ENCODE measurements at regions not wholly inside any gene's neighbourhood (a gene's known extent, or its start where the extent isn't known, plus 50 kb on each side); places are given as distances from the start of the nearest gene placed in this dataset.

- H3K36me3 ChIP-seq (ENCODE audit: control insufficient read depth, insufficient read depth, low read length) = no peaks in the 10 kb centered on the region
- DNase-seq (ENCODE audit: low read depth in 4 of 6, low spot score in 6 of 6) = no peak
- H3K4me1 ChIP-seq (ENCODE audit: control insufficient read depth, insufficient read depth, low read length) = no peaks in the 10 kb centered on the region
- no peaks in the 10 kb centered on the region for H3K27me3 ChIP-seq (ENCODE audit: control insufficient read depth, insufficient read depth, low read length)
- no peak overlapping the region for H3K4me3 ChIP-seq (ENCODE audit: low read depth, low read length)
- no peak overlapping the region for H3K27ac ChIP-seq (ENCODE audit: low read depth, low read length)
- no peaks in the 10 kb centered on the region for H3K9me3 ChIP-seq (ENCODE audit: control insufficient read depth, insufficient read depth, low read length)
Measured at GRCh38 chr13:57511603-57512002, 119.9 kb upstream of the PCDH17 start.

- H3K4me3 ChIP-seq (ENCODE audit: low read depth, low read length) = no peak overlapping the region
- whole genome bisulfite sequencing (ENCODE audit: insufficient coverage) = 86% methylated on average over 1 of the region's 1 CpG
- H3K9me3 ChIP-seq (ENCODE audit: control insufficient read depth, insufficient read depth, low read length) = no peaks in the 10 kb centered on the region
- H3K4me1 ChIP-seq (ENCODE audit: control insufficient read depth, insufficient read depth, low read length) = no peaks in the 10 kb centered on the region
- no peaks in the 10 kb centered on the region for H3K36me3 ChIP-seq (ENCODE audit: control insufficient read depth, insufficient read depth, low read length)
- no peaks in the 10 kb centered on the region for H3K27me3 ChIP-seq (ENCODE audit: control insufficient read depth, insufficient read depth, low read length)
- no peak overlapping the region for H3K27ac ChIP-seq (ENCODE audit: low read depth, low read length)
- DNase-seq (ENCODE audit: low read depth in 4 of 6, low spot score in 6 of 6) = no peak
Measured at GRCh38 chr13:57527114-57527735, 104.3 kb upstream of the PCDH17 start.

- DNase-seq (ENCODE audit: low read depth in 4 of 6, low spot score in 6 of 6) = no peak
- no peaks in the 10 kb centered on the region for H3K27me3 ChIP-seq (ENCODE audit: control insufficient read depth, insufficient read depth, low read length)
- no peak overlapping the region for H3K4me3 ChIP-seq (ENCODE audit: low read depth, low read length)
- no peaks in the 10 kb centered on the region for H3K4me1 ChIP-seq (ENCODE audit: control insufficient read depth, insufficient read depth, low read length)
- H3K27ac ChIP-seq (ENCODE audit: low read depth, low read length) = no peak overlapping the region
- H3K9me3 ChIP-seq (ENCODE audit: control insufficient read depth, insufficient read depth, low read length) = peaks cover 1% of the 10 kb centered on the region
- no peaks in the 10 kb centered on the region for H3K36me3 ChIP-seq (ENCODE audit: control insufficient read depth, insufficient read depth, low read length)
Measured at GRCh38 chr13:57531256-57531655, 100.3 kb upstream of the PCDH17 start.

GRCh38 chr13:57546942-57547341, 84.6 kb upstream of the PCDH17 start:
- Histone ChIP-seq H3K27ac (ENCODE audit: low read depth, low read length) (no peak overlapping the region), H3K27me3 (ENCODE audit: control insufficient read depth, insufficient read depth, low read length) (no peaks in the 10 kb centered on the region), H3K4me1 (ENCODE audit: control insufficient read depth, insufficient read depth, low read length) (no peaks in the 10 kb centered on the region), H3K36me3 (ENCODE audit: control insufficient read depth, insufficient read depth, low read length) (no peaks in the 10 kb centered on the region), H3K4me3 (ENCODE audit: low read depth, low read length) (no peak overlapping the region), H3K9me3 (ENCODE audit: control insufficient read depth, insufficient read depth, low read length) (no peaks in the 10 kb centered on the region)
- no peak for DNase-seq (ENCODE audit: low read depth in 4 of 6, low spot score in 6 of 6)

GRCh38 chr13:57552437-57552836, 79.1 kb upstream of the PCDH17 start:
- Histone ChIP-seq H3K4me3 (ENCODE audit: low read depth, low read length) (no peak overlapping the region), H3K36me3 (ENCODE audit: control insufficient read depth, insufficient read depth, low read length) (no peaks in the 10 kb centered on the region), H3K4me1 (ENCODE audit: control insufficient read depth, insufficient read depth, low read length) (no peaks in the 10 kb centered on the region), H3K27ac (ENCODE audit: low read depth, low read length) (no peak overlapping the region), H3K27me3 (ENCODE audit: control insufficient read depth, insufficient read depth, low read length) (no peaks in the 10 kb centered on the region), H3K9me3 (ENCODE audit: control insufficient read depth, insufficient read depth, low read length) (no peaks in the 10 kb centered on the region)
- no peak for DNase-seq (ENCODE audit: low read depth in 4 of 6, low spot score in 6 of 6)
- WGBS (ENCODE audit: insufficient coverage) = 65% methylated on average over 2 of the region's 3 CpGs

GRCh38 chr13:57553932-57554331, 77.6 kb upstream of the PCDH17 start:
- no peak for DNase-seq (ENCODE audit: low read depth in 4 of 6, low spot score in 6 of 6)
- no CpG with 5 or more reads among the region's 1 CpG for WGBS (ENCODE audit: insufficient coverage)
- no peak overlapping the region for H3K27ac ChIP-seq (ENCODE audit: low read depth, low read length)
- no peaks in the 10 kb centered on the region for H3K9me3 ChIP-seq (ENCODE audit: control insufficient read depth, insufficient read depth, low read length)
- H3K4me3 ChIP-seq (ENCODE audit: low read depth, low read length) = no peak overlapping the region
- no peaks in the 10 kb centered on the region for H3K27me3 ChIP-seq (ENCODE audit: control insufficient read depth, insufficient read depth, low read length)
- no peaks in the 10 kb centered on the region for H3K36me3 ChIP-seq (ENCODE audit: control insufficient read depth, insufficient read depth, low read length)
- H3K4me1 ChIP-seq (ENCODE audit: control insufficient read depth, insufficient read depth, low read length) = no peaks in the 10 kb centered on the region

- H3K27ac ChIP-seq (ENCODE audit: low read depth, low read length) = no peak overlapping the region
- no peaks in the 10 kb centered on the region for H3K27me3 ChIP-seq (ENCODE audit: control insufficient read depth, insufficient read depth, low read length)
- peak in 3 of 6 donors; percentile 10 to 64 (median 37) for DNase-seq (ENCODE audit: low read depth in 4 of 6, low spot score in 6 of 6)
- no peaks in the 10 kb centered on the region for H3K36me3 ChIP-seq (ENCODE audit: control insufficient read depth, insufficient read depth, low read length)
- no peaks in the 10 kb centered on the region for H3K9me3 ChIP-seq (ENCODE audit: control insufficient read depth, insufficient read depth, low read length)
- WGBS (ENCODE audit: insufficient coverage) = 30% methylated on average over 2 of the region's 4 CpGs
- H3K4me3 ChIP-seq (ENCODE audit: low read depth, low read length) = no peak overlapping the region
- H3K4me1 ChIP-seq (ENCODE audit: control insufficient read depth, insufficient read depth, low read length) = no peaks in the 10 kb centered on the region
Measured at GRCh38 chr13:57558051-57558467, 73.5 kb upstream of the PCDH17 start.

- no peaks in the 10 kb centered on the region for H3K9me3 ChIP-seq (ENCODE audit: control insufficient read depth, insufficient read depth, low read length)
- H3K27me3 ChIP-seq (ENCODE audit: control insufficient read depth, insufficient read depth, low read length) = no peaks in the 10 kb centered on the region
- H3K27ac ChIP-seq (ENCODE audit: low read depth, low read length) = no peak overlapping the region
- no peak for DNase-seq (ENCODE audit: low read depth in 4 of 6, low spot score in 6 of 6)
- H3K4me3 ChIP-seq (ENCODE audit: low read depth, low read length) = no peak overlapping the region
- 80% methylated on average over 2 of the region's 2 CpGs for WGBS (ENCODE audit: insufficient coverage)
- no peaks in the 10 kb centered on the region for H3K4me1 ChIP-seq (ENCODE audit: control insufficient read depth, insufficient read depth, low read length)
- no peaks in the 10 kb centered on the region for H3K36me3 ChIP-seq (ENCODE audit: control insufficient read depth, insufficient read depth, low read length)
Measured at GRCh38 chr13:57568865-57569264, 62.7 kb upstream of the PCDH17 start.

GRCh38 chr13:57569986-57570385, 61.6 kb upstream of the PCDH17 start:
- no peaks in the 10 kb centered on the region for H3K27me3 ChIP-seq (ENCODE audit: control insufficient read depth, insufficient read depth, low read length)
- no peak overlapping the region for H3K27ac ChIP-seq (ENCODE audit: low read depth, low read length)
- DNase-seq (ENCODE audit: low read depth in 4 of 6, low spot score in 6 of 6) = no peak
- no peak overlapping the region for H3K4me3 ChIP-seq (ENCODE audit: low read depth, low read length)
- no peaks in the 10 kb centered on the region for H3K9me3 ChIP-seq (ENCODE audit: control insufficient read depth, insufficient read depth, low read length)
- no peaks in the 10 kb centered on the region for H3K4me1 ChIP-seq (ENCODE audit: control insufficient read depth, insufficient read depth, low read length)
- no peaks in the 10 kb centered on the region for H3K36me3 ChIP-seq (ENCODE audit: control insufficient read depth, insufficient read depth, low read length)
- WGBS (ENCODE audit: insufficient coverage) = 83% methylated on average over 1 of the region's 1 CpG
